Heart left ventricle (tissue), 13 donors: ENCODE measurements at regions not wholly inside any gene's neighbourhood (a gene's known extent, or its start where the extent isn't known, plus 50 kb on each side); places are given as distances from the start of the nearest gene placed in this dataset.

Experiments used
- POLR2A ChIP-seq, 2 donors: fragments of 450-650 bp; IDR thresholded peaks; one replicate each; pipeline ENCODE4 v1.6.1; 2017; ENCODE audit warnings: antibody characterized with exemption in 2 of 2, mild to moderate bottlenecking in 2 of 2, moderate library complexity in 2 of 2
- TF ChIP-seq, protein P1 (sequence below), 12 donors: fragments of 200-600 bp; sonication (generic) in 4 of 12; IDR thresholded peaks; one replicate each; pipeline versions ENCODE4 v1.5.0 to v1.8.0; 2018 to 2022; ENCODE audit warnings: antibody characterized with exemption in 12 of 12, mild to moderate bottlenecking in 5 of 12
- donor health status: ischemic (EF 13 %, LVEDD 7.1; RV severe dilation, severe dysfunction).
- donor health status: DM: no; HTN: yes; CAD: no.
- donor health status: DM: no; HTN: no; CAD: no.
- donor health status: ischemic (EF 25% LVEDD 6.9; RV normal size, moderate dysfunction).
- donor health status: ischemic (EF 25% LVEDD 5.7; RV mildly dilated, moderate dysfunction).
- donor health status: ischemic (EF 35%, LVEDD 5.7; RV mildly dilated, moderate dysfunction).
- donor health status: nonischemic (EF 11% LVEDD 7.7; RV severe dilation, severe dysfunction).
- donor health status: DM: yes; HTN: yes; CAD: no.
- donor health status: PGD.
- donor health status: ischemic (EF 29% LVEDD 5.4; RV normal size, mild dysfunction).
- donor health status: nonischemic (EF 23%, LVEDD 6.1; RV moderate dilation, normal function).

DNA sequence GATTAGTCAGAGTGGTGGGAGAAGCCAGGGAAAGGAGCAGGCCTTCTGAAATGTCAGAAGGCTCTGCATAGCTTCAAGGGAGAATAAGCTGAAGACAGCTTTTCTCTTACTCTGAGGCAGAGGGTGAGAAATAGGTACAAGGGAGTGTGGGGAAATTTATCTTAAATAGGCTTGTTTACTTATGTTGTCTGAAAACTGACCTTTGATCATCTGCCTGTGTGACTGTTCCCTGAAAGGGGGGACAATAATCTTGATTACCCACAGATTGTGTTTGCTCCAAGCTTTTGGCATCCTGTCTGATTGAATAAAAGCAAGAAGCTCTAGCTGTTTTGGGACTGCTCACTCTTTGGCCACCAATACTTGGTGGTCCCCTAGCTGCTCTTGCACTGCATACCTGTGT lies 91.7 kb upstream of the TMSB4Y start:
- TF ChIP-seq, protein P1, sequence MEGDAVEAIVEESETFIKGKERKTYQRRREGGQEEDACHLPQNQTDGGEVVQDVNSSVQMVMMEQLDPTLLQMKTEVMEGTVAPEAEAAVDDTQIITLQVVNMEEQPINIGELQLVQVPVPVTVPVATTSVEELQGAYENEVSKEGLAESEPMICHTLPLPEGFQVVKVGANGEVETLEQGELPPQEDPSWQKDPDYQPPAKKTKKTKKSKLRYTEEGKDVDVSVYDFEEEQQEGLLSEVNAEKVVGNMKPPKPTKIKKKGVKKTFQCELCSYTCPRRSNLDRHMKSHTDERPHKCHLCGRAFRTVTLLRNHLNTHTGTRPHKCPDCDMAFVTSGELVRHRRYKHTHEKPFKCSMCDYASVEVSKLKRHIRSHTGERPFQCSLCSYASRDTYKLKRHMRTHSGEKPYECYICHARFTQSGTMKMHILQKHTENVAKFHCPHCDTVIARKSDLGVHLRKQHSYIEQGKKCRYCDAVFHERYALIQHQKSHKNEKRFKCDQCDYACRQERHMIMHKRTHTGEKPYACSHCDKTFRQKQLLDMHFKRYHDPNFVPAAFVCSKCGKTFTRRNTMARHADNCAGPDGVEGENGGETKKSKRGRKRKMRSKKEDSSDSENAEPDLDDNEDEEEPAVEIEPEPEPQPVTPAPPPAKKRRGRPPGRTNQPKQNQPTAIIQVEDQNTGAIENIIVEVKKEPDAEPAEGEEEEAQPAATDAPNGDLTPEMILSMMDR (IDR thresholded peaks at IDR 0.05) = no peak
- TF ChIP-seq POLR2A (IDR thresholded peaks at IDR 0.05) = no peak
